PC-9 (cell line): ENCODE measurements at regions not wholly inside any gene's neighbourhood (a gene's known extent, or its start where the extent isn't known, plus 50 kb on each side); places are given as distances from the start of the nearest gene placed in this dataset.

Experiments
- BruUV-seq: library from RNA; stranded (reverse); fragments of 400-500 nt; replicated peaks from 2 replicates; lab custom pipeline; 2021; lab: Mats Ljungman, UMichigan
- CTCF ChIA-PET: fragments of 300-600 bp; sonication (Branson Sonifier 250); formaldehyde crosslinking; loops from one replicate; lab custom pipeline; 2022; ENCODE audit warnings: antibody characterized with exemption; lab: Charles Lee
- POLR2A ChIA-PET: fragments of 300-600 bp; sonication (Branson Sonifier 250); formaldehyde crosslinking; loops from one replicate; lab custom pipeline; 2022; ENCODE audit warnings: antibody characterized with exemption; ENCODE audit not compliant: unreplicated experiment; lab: Charles Lee
- DNase-seq, 2 experiments: peaks; one replicate each; pipeline versions ENCODE4 v3.0.0 to v3.0.0-alpha.2; 2015 to 2022; ENCODE audit warnings: mixed read lengths in 1 of 2
- H2AFZ ChIP-seq: fragments of 200-600 bp; sonication (generic); 2 replicates; pipeline ENCODE4 v1.8.1; 2017; ENCODE audit warnings: antibody characterized with exemption
- H3F3A ChIP-seq: fragments of 200-600 bp; sonication (generic); 2 replicates; pipeline ENCODE4 v1.8.1; 2017; ENCODE audit warnings: antibody characterized with exemption, mild to moderate bottlenecking, low read depth; ENCODE audit not compliant: insufficient read depth
- H3K27ac ChIP-seq: fragments of 200-600 bp; sonication (generic); 2 replicates; pipeline ENCODE4 v1.6.1; 2016; ENCODE audit warnings: mixed run types
- H3K27me3 ChIP-seq: fragments of 200-600 bp; sonication (generic); 2 replicates; pipeline ENCODE4 v1.6.1; 2016; ENCODE audit warnings: low read depth, mixed run types; ENCODE audit not compliant: insufficient read depth
- H3K36me3 ChIP-seq: fragments of 200-600 bp; sonication (generic); 2 replicates; pipeline ENCODE4 v1.6.1; 2016; ENCODE audit warnings: low read depth, mixed run types
- H3K4me1 ChIP-seq: fragments of 200-600 bp; sonication (generic); replicated peaks from 2 replicates; pipeline ENCODE4 v1.6.1; 2016; ENCODE audit warnings: mixed run types; ENCODE audit not compliant: insufficient read depth
- H3K4me2 ChIP-seq: fragments of 200-600 bp; sonication (generic); 2 replicates; pipeline ENCODE4 v1.6.1; 2017; ENCODE audit warnings: mixed run types
- H3K4me3 ChIP-seq: fragments of 200-600 bp; sonication (generic); 2 replicates; pipeline ENCODE4 v1.6.1; 2016; ENCODE audit warnings: mixed run types
- H3K79me2 ChIP-seq: fragments of 200-600 bp; sonication (generic); 2 replicates; pipeline ENCODE4 v1.6.1; 2017; ENCODE audit warnings: low read depth, mixed run types
- H3K9me2 ChIP-seq: fragments of 200-600 bp; sonication (generic); 2 replicates; pipeline ENCODE4 v1.8.1; 2017; ENCODE audit warnings: mild to moderate bottlenecking; ENCODE audit not compliant: insufficient read depth
- H3K9me3 ChIP-seq: fragments of 200-600 bp; sonication (generic); 2 replicates; pipeline ENCODE4 v1.8.1; 2016; ENCODE audit warnings: low read depth; ENCODE audit not compliant: insufficient read depth
- H4K20me1 ChIP-seq: fragments of 200-600 bp; sonication (generic); 2 replicates; pipeline ENCODE4 v1.8.1; 2017; ENCODE audit not compliant: insufficient read depth
- EZH2 ChIP-seq: fragments of 200-600 bp; sonication (generic); IDR thresholded peaks from 2 replicates; pipeline ENCODE4 v1.8.0; 2017; ENCODE audit warnings: antibody characterized with exemption, low read depth
- intact Hi-C: fragments of 100-400 bp; cut with micrococcal nuclease; formaldehyde crosslinking; loops from one replicate; pipeline ENCODE4 v1.10.0; 2022; ENCODE audit not compliant: unreplicated experiment
- TF ChIP-seq, protein P1 (sequence below): fragments of 200-600 bp; sonication (generic); conservative IDR thresholded peaks from 2 replicates; pipeline ENCODE4 v1.6.1; 2017; ENCODE audit warnings: mixed run types, antibody characterized with exemption, mild to moderate bottlenecking, moderate library complexity

DNA sequence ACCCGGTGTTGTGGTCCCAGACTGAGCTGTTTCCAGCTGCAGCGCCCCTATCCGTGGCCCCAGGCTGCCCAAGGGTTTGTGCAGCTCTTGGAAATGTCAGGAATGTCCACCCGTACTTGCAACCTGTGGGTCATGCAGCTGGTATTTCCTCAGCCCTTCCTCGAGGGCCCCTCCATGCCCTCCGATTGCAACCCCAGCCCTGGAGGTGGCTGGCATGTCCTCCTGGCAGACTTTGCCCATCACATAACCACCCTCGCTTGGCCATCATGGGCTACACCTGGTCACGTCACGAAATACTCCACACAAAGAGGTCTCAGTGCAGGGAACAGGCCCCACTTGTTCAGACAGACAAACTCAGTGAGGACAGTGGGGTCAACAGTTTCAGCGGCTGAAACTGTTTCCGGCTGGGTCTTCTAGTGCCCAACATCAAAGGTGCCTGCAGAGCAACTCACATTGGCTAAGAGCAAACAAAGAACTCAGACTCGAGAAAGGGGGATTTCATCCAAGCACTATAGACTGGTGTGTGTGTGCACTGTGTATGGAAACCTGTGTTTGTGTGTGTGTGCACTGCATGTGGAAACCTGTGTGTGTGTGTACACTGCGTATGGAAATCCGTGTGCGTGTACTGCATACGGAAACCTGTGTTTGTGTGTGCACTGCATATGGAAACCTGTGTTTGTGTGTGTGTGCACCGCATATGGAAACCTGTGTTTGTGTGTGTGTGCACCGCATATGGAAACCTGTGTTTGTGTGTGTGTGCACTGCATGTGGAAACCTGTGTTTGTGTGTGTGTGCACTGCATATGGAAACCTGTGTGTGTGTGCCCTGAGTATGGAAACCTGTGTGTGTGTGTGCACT is 72.8 kb upstream of the CCND1 start:
- peak; percentile 39 to 40 for DNase-seq
- ChIA-PET CTCF (no interaction called here), POLR2A (no interaction called here)
- H3K4me3 ChIP-seq: no peak overlapping the region
- no peak overlapping the region for H3K4me2 ChIP-seq
- BruUV-seq: no TSS peak
- H3K9me2 ChIP-seq: no peaks in the 10 kb centered on the region
- no peak overlapping the region for H2AFZ ChIP-seq
- no peak overlapping the region for H3K27ac ChIP-seq
- 0 out of 2 replicates have a peak, but pooled peaks cover 8% of the 10 kb centered on the region for H3K4me1 ChIP-seq
- H3K9me3 ChIP-seq: no peaks in the 10 kb centered on the region
- no peaks in the 10 kb centered on the region for H3K27me3 ChIP-seq
- H3F3A ChIP-seq: no peaks in the 10 kb centered on the region
- intact Hi-C loops: no loop called here
- no peaks in the 10 kb centered on the region for H3K36me3 ChIP-seq
- no peaks in the 10 kb centered on the region for H4K20me1 ChIP-seq
- H3K79me2 ChIP-seq: no peaks in the 10 kb centered on the region
- TF ChIP-seq, protein P1, sequence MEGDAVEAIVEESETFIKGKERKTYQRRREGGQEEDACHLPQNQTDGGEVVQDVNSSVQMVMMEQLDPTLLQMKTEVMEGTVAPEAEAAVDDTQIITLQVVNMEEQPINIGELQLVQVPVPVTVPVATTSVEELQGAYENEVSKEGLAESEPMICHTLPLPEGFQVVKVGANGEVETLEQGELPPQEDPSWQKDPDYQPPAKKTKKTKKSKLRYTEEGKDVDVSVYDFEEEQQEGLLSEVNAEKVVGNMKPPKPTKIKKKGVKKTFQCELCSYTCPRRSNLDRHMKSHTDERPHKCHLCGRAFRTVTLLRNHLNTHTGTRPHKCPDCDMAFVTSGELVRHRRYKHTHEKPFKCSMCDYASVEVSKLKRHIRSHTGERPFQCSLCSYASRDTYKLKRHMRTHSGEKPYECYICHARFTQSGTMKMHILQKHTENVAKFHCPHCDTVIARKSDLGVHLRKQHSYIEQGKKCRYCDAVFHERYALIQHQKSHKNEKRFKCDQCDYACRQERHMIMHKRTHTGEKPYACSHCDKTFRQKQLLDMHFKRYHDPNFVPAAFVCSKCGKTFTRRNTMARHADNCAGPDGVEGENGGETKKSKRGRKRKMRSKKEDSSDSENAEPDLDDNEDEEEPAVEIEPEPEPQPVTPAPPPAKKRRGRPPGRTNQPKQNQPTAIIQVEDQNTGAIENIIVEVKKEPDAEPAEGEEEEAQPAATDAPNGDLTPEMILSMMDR: no peak
- no peak for TF ChIP-seq EZH2

DNA sequence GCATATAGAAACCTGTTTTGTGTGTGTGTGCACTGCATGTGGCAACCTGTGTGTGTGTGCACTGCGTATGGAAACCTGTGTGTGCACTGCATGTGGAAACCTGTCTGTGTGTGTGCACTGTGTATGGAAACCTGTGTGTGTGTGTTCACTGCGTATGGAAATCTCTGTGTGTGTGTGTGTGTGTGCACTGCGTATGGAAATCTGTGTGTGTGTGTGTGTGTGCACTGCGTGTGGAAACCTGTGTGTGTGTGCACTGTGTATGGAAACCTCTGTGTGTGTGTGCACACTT is 72.2 kb upstream of the CCND1 start:
- no peak for DNase-seq
- POLR2A ChIA-PET: no interaction called here

DNA sequence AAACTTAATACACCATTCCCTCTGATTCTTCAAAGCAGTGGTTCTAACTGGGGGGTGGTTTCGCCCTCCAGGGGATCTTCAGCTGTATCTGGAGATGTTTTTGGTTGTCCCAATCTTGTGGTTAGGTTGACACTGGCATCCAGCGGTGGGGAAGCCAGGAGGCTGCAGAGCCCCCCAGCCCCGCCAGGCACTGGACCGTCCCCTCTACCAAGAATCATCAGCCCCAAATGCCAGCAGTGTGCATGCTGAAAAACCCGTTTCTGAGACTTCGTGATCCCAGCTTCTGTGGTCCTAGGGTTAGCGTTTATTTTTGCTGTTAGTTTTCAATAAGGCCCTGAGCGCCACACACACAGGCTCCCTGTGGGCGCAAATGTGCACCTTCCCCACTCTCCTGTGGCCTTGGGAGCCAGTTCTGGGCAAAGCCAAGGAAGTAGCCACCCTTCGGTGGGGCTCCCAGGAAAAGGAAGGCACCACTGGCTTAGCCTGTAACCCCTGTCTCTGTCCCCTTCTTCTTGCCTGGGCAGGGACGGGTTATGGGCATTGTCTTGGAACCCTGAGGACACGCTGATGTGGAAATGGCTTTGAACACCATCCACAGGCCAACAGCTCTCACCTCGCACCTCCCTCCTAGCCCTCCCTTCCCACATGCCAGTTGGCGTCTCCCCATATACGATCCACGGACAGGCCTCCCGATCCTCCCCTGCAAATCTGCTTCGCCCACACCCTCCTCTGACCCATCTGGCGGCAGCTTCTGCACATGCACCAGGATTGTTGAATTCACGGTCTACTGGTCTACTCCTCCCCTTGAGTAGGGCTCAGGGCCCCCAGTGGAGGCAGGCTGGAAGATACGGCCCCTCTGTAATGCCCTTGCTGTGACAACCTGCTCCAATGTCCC is 71.4 kb upstream of the CCND1 start:
- no peaks in the 10 kb centered on the region for H3F3A ChIP-seq
- no peaks in the 10 kb centered on the region for H3K9me2 ChIP-seq
- H3K9me3 ChIP-seq: no peaks in the 10 kb centered on the region
- no peaks in the 10 kb centered on the region for H3K36me3 ChIP-seq
- no TSS peak for BruUV-seq
- TF ChIP-seq, protein P1: no peak
- no peak for TF ChIP-seq EZH2
- peaks cover 6% of the 10 kb centered on the region; the same call in 1 of the 2 replicates for H3K27me3 ChIP-seq
- H4K20me1 ChIP-seq: no peaks in the 10 kb centered on the region
- H2AFZ ChIP-seq: no peak overlapping the region
- ChIA-PET POLR2A (no interaction called here), CTCF (interaction anchor here (0.6 kb wide), 1 partner anchor 13 kb away, joined by 8 read pairs; no protein-coding TSS in a partner anchor)
- no peak overlapping the region for H3K4me2 ChIP-seq
- DNase-seq: no peak
- H3K27ac ChIP-seq: no peak overlapping the region
- H3K4me3 ChIP-seq: no peak overlapping the region
- intact Hi-C loops: no loop called here
- 0 out of 2 replicates have a peak, but pooled peaks cover 8% of the 10 kb centered on the region for H3K4me1 ChIP-seq
- H3K79me2 ChIP-seq: no peaks in the 10 kb centered on the region

More for the DNA sequence above, 72.2 kb upstream of the CCND1 start:
- H3K4me2 ChIP-seq: no peak overlapping the region
- no peak overlapping the region for H3K4me3 ChIP-seq
- no peaks in the 10 kb centered on the region for H4K20me1 ChIP-seq
- intact Hi-C loops: no loop called here
- H3K9me2 ChIP-seq: no peaks in the 10 kb centered on the region
- CTCF ChIA-PET: no interaction called here
- no peaks in the 10 kb centered on the region for H3K79me2 ChIP-seq
- BruUV-seq: no TSS peak
- H3K36me3 ChIP-seq: no peaks in the 10 kb centered on the region
- H2AFZ ChIP-seq: no peak overlapping the region
- 0 out of 2 replicates have a peak, but pooled peaks cover 8% of the 10 kb centered on the region for H3K4me1 ChIP-seq
- TF ChIP-seq, protein P1: no peak
- no peak for TF ChIP-seq EZH2
- no peaks in the 10 kb centered on the region for H3K9me3 ChIP-seq
- no peak overlapping the region for H3K27ac ChIP-seq
- peaks cover 3% of the 10 kb centered on the region; the same call in 1 of the 2 replicates for H3K27me3 ChIP-seq
- no peaks in the 10 kb centered on the region for H3F3A ChIP-seq
